ENCODE measurements at regions not wholly inside any gene's neighbourhood (a gene's known extent, or its start where the extent isn't known, plus 50 kb on each side); places are given as distances from the start of the nearest gene placed in this dataset.

DNA sequence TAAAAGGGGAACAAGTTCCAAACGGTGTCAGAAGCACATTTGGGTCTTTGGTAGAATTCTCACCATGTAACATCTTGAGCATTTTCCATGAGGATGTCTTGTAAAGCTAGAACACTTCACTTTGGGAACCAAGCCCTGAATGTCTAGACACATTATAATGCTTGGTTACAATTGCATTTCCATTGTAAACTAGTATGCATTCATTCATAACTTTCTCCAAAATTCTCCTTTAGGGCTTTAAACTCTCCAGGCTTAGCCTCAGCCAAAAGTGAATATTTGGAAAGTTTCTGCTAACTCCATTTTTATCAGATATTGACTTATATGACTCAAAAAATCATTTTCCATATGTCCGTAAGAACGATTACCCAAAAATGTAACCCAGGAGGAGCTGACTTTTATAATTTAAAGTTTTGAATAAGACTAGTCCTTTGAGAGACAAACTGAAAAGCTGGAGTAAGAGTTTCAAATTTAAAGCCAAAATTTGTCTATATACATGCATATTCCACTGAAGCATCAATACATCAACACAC is 1170.4 kb downstream of the EFNB2 start:
- TF ChIP-seq POLR2AphosphoS5 (IDR thresholded peaks at IDR 0.05; ENCODE audit: low read depth, low read length): no peak
- no peak for TF ChIP-seq POLR2A (IDR thresholded peaks at IDR 0.05; ENCODE audit: borderline replicate concordance, extremely low read depth, insufficient read depth, insufficient read length)
- TF ChIP-seq, protein P1, sequence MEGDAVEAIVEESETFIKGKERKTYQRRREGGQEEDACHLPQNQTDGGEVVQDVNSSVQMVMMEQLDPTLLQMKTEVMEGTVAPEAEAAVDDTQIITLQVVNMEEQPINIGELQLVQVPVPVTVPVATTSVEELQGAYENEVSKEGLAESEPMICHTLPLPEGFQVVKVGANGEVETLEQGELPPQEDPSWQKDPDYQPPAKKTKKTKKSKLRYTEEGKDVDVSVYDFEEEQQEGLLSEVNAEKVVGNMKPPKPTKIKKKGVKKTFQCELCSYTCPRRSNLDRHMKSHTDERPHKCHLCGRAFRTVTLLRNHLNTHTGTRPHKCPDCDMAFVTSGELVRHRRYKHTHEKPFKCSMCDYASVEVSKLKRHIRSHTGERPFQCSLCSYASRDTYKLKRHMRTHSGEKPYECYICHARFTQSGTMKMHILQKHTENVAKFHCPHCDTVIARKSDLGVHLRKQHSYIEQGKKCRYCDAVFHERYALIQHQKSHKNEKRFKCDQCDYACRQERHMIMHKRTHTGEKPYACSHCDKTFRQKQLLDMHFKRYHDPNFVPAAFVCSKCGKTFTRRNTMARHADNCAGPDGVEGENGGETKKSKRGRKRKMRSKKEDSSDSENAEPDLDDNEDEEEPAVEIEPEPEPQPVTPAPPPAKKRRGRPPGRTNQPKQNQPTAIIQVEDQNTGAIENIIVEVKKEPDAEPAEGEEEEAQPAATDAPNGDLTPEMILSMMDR (IDR thresholded peaks at IDR 0.05 in 2 of 3, conservative IDR thresholded peaks at IDR 0.05 in 1 of 3; ENCODE audit: borderline replicate concordance in 1 of 3, insufficient read depth in 1 of 3, low read depth in 2 of 3, low read length in 2 of 3): no peak
- TF ChIP-seq SRF (IDR thresholded peaks at IDR 0.05; ENCODE audit: low read depth): no peak
- no peak for TF ChIP-seq JUND (IDR thresholded peaks at IDR 0.05)
- no peak for TF ChIP-seq SP1 (IDR thresholded peaks at IDR 0.05; ENCODE audit: low read depth)
- TF ChIP-seq ELF1 (IDR thresholded peaks at IDR 0.05; ENCODE audit: borderline replicate concordance, low read depth): no peak

Measured in HCT116 (cell line).